ENCODE measurements at regions not wholly inside any gene's neighbourhood (a gene's known extent, or its start where the extent isn't known, plus 50 kb on each side); places are given as distances from the start of the nearest gene placed in this dataset.

GRCh38 chr9:129331493-129331765 lies 153.4 kb upstream of the IER5L start:
- no peak for TF ChIP-seq GABPA (IDR thresholded peaks at IDR 0.05; ENCODE audit: borderline replicate concordance, insufficient read depth, low read length)
- TF ChIP-seq ATF3 (IDR thresholded peaks at IDR 0.05; ENCODE audit: insufficient read depth, low read depth, low read length): no peak
- no peak for TF ChIP-seq SIRT6 (IDR thresholded peaks at IDR 0.05; ENCODE audit: low read length)
- TF ChIP-seq RAD21 (IDR thresholded peaks at IDR 0.05 in 1 of 2, conservative IDR thresholded peaks at IDR 0.05 in 1 of 2; ENCODE audit: low read depth in 2 of 2, low read length in 2 of 2): no peak
- no peak for TF ChIP-seq POLR2AphosphoS5 (IDR thresholded peaks at IDR 0.05; ENCODE audit: low read depth, low read length)
- no peak for TF ChIP-seq CTCF (IDR thresholded peaks at IDR 0.05; ENCODE audit: control extremely low read depth in 1 of 3, insufficient read depth in 1 of 3, low read depth in 1 of 3, low read length in 3 of 3)
- no peak for TF ChIP-seq HDAC2 (IDR thresholded peaks at IDR 0.05; ENCODE audit: borderline replicate concordance in 1 of 2, low read depth in 2 of 2, low read length in 2 of 2)
- no peak for TF ChIP-seq SP1 (IDR thresholded peaks at IDR 0.05; ENCODE audit: low read depth, low read length)
- TF ChIP-seq POLR2A (IDR thresholded peaks at IDR 0.05; ENCODE audit: control extremely low read depth in 1 of 2, low read depth in 2 of 2, low read length in 2 of 2): no peak
- no peak for TF ChIP-seq SAP30 (IDR thresholded peaks at IDR 0.05; ENCODE audit: insufficient read depth, insufficient replicate concordance, low read length)
- no peak for TF ChIP-seq TAF1 (IDR thresholded peaks at IDR 0.05; ENCODE audit: low read depth, low read length)
- no peak for TF ChIP-seq SIN3A (conservative IDR thresholded peaks at IDR 0.05 in 1 of 2, IDR thresholded peaks at IDR 0.05 in 1 of 2; ENCODE audit: low read depth in 1 of 2, low read length in 2 of 2)
- no peak for TF ChIP-seq GTF2F1 (IDR thresholded peaks at IDR 0.05; ENCODE audit: borderline replicate concordance, low read depth, low read length)
